Chondrocyte (in vitro differentiated cells): ENCODE measurements at regions not wholly inside any gene's neighbourhood (a gene's known extent, or its start where the extent isn't known, plus 50 kb on each side); places are given as distances from the start of the nearest gene placed in this dataset.

ENCODE experiments used
- DNase-seq: peaks from one replicate; pipeline ENCODE4 v3.0.0; 2021; ENCODE audit warnings: mixed read lengths, low spot score
- H3K27ac Mint-ChIP-seq: one replicate; pipeline ENCODE4 v1.8.0; 2021; ENCODE audit warnings: mild to moderate bottlenecking, moderate library complexity, mixed read lengths; ENCODE audit not compliant: unreplicated experiment
- H3K27me3 Mint-ChIP-seq: 2 replicates; pipeline ENCODE4 v1.8.0; 2021; ENCODE audit warnings: low read depth, mixed read lengths
- H3K36me3 Mint-ChIP-seq: 2 replicates; pipeline ENCODE4 v1.8.0; 2021; ENCODE audit warnings: low read depth, mixed read lengths
- H3K4me1 Mint-ChIP-seq: 2 replicates; pipeline ENCODE4 v1.8.0; 2021; ENCODE audit warnings: low read depth, mild to moderate bottlenecking, mixed read lengths
- H3K4me3 Mint-ChIP-seq: one replicate; pipeline ENCODE4 v1.8.0; 2021; ENCODE audit warnings: mild to moderate bottlenecking, moderate library complexity, mixed read lengths; ENCODE audit not compliant: unreplicated experiment
- H3K9me3 Mint-ChIP-seq: 2 replicates; pipeline ENCODE4 v1.8.0; 2021; ENCODE audit warnings: low read depth, mixed read lengths
- TF ChIP-seq, protein P1 (sequence below): fragments of 200-600 bp; sonication (generic); IDR thresholded peaks from 2 replicates; pipeline ENCODE4 v1.5.0; 2021; ENCODE audit warnings: antibody characterized with exemption, mild to moderate bottlenecking, moderate library complexity

DNA sequence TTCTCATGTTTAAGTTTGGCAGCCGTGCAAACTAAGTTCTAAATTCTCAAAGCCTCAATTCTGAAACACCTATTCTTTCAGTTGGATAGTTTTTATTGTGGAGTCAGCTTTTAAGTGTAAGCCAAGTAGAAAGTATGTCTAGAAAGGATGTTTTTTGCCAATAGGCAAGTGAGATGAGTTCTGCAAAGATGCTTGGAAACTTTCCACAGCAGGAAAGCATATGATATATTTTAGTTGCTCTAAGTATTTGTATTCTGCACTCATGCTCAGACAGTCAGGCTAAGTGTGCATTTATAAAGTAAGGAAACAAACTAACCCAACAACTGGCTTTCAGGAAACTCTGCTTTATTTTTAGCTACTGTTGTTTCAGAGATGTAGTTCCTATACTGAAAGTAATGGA is 67.3 kb upstream of the CDH18 start:
- H3K4me1 Mint-ChIP-seq, result no peaks in the 10 kb centered on the region
- DNase-seq, result no peak
- no peaks in the 10 kb centered on the region for H3K36me3 Mint-ChIP-seq
- TF ChIP-seq, protein P1, sequence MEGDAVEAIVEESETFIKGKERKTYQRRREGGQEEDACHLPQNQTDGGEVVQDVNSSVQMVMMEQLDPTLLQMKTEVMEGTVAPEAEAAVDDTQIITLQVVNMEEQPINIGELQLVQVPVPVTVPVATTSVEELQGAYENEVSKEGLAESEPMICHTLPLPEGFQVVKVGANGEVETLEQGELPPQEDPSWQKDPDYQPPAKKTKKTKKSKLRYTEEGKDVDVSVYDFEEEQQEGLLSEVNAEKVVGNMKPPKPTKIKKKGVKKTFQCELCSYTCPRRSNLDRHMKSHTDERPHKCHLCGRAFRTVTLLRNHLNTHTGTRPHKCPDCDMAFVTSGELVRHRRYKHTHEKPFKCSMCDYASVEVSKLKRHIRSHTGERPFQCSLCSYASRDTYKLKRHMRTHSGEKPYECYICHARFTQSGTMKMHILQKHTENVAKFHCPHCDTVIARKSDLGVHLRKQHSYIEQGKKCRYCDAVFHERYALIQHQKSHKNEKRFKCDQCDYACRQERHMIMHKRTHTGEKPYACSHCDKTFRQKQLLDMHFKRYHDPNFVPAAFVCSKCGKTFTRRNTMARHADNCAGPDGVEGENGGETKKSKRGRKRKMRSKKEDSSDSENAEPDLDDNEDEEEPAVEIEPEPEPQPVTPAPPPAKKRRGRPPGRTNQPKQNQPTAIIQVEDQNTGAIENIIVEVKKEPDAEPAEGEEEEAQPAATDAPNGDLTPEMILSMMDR, result no peak
- no peak overlapping the region for H3K27ac Mint-ChIP-seq
- H3K4me3 Mint-ChIP-seq, result no peak overlapping the region
- peaks cover 8% of the 10 kb centered on the region for H3K27me3 Mint-ChIP-seq
- H3K9me3 Mint-ChIP-seq, result peaks cover 7% of the 10 kb centered on the region

DNA sequence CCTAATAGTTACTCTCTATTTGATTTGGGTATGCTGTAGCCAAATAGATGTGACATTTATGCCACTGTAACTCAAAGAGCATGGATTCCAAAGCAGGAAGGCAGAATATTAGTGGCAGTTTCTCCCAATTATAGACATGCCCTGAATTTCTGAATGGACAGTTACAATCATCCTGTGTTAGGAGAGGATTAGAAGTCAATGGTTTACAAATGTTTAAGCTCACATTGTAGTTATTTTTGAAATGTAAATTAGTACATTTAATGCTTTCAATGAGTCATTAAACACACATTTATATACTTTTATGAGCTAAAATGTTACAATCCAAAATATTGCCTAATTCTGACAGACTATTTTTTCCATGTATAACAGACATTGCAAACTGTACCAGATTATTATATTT is 62.3 kb upstream of the CDH18 start:
- H3K4me1 Mint-ChIP-seq, result no peaks in the 10 kb centered on the region

DNA sequence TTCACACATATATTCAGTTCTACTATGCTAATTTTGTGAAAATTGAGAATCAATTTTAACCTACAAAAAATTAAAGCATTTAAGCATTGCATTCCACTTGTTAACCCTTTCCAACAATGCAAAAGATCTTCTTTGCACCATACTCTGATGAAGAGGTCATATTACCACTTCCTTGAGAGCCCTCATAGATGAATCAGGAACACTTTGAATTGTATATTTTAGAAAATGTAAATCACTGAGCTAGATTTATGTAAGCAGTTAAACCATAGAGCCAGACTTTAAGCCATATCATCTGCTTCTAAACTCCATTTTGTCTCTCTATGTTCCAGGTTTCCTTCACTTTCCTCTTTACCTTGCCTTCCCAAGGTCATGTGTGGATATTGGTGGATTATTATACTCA is 56.5 kb upstream of the CDH18 start:
- peaks cover 3% of the 10 kb centered on the region for H3K9me3 Mint-ChIP-seq
- TF ChIP-seq, protein P1, result no peak

More for the DNA sequence above, 62.3 kb upstream of the CDH18 start:
- Mint-ChIP-seq H3K36me3 (no peaks in the 10 kb centered on the region), H3K27ac (no peak overlapping the region), H3K9me3 (peaks cover 5% of the 10 kb centered on the region), H3K4me3 (no peak overlapping the region), H3K27me3 (peaks cover 5% of the 10 kb centered on the region)
- DNase-seq, result no peak
- TF ChIP-seq, protein P1, result no peak

DNA sequence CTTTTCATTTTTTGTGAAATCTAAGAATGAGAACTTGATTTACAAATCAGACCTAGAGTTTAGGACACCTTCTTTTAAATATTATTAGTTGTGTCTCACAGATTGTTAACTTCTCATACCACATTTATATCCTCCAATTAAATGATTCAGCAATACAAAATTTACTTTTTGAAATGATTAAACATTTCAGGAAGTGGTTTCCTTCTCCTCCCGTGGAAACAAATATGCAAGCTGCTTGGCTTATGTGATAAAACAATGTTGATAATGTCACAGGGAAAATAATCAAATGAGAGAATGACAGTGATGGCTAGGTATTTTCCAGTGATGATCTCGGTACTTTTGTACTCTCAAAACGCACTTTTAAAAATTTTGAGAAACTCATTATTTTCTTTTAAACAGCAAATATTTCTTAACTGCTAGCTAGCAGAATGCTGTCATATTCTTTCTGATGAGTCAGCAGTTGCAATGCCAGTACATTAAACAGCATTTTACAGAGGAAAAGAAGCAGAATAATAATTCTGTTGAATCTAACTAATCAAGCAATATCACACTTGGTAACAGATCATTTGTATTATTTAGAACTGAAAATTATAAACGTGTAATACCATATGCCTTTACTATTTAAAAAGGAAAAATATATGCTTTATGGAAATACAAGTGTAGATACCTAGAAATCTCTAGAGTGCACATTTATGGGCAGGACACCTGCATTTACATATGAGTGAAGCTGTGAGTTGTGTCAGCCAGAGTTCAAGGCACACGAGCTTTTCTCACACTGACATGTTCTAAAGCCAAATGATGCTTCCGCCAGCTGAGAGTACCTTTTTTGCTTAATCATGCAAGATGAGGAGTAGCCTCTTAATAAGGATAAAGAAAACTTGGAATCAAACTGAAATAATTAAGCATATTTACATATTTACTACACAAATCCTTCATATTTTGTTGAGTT is 53.6 kb upstream of the CDH18 start:
- no peak for DNase-seq
- H3K9me3 Mint-ChIP-seq, result peaks cover 14% of the 10 kb centered on the region

More for the DNA sequence above, 56.5 kb upstream of the CDH18 start:
- H3K27ac Mint-ChIP-seq, result no peak overlapping the region
- no peaks in the 10 kb centered on the region for H3K36me3 Mint-ChIP-seq
- H3K27me3 Mint-ChIP-seq, result peaks cover 7% of the 10 kb centered on the region
- no peak overlapping the region for H3K4me3 Mint-ChIP-seq
- no peak for DNase-seq
- H3K4me1 Mint-ChIP-seq, result no peaks in the 10 kb centered on the region

DNA sequence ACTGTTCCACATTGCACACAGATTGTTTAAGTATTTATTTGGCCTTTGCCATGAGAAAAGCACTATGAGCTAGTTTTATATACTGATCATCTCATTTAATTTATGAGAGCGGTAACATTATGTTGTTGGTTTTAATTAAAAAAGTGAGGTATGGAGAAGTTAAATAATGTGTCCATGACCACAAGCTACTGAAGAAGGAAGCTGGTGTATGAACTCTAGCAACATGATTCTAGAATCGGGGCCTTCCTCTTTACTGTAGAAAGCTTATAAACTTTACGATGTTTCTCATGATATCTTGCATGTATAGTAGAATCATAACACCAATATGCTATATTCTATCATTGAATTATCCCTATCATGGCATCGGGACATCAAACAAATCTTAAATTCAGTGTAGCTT is 52.9 kb upstream of the CDH18 start:
- Mint-ChIP-seq H3K36me3 (no peaks in the 10 kb centered on the region), H3K27me3 (peaks cover 2% of the 10 kb centered on the region), H3K4me3 (no peak overlapping the region), H3K27ac (no peak overlapping the region), H3K4me1 (no peaks in the 10 kb centered on the region), H3K9me3 (peaks cover 14% of the 10 kb centered on the region)
- TF ChIP-seq, protein P1, result no peak
- DNase-seq, result no peak

More for the DNA sequence above, 53.6 kb upstream of the CDH18 start:
- no peak overlapping the region for H3K27ac Mint-ChIP-seq
- H3K36me3 Mint-ChIP-seq, result no peaks in the 10 kb centered on the region
- H3K4me3 Mint-ChIP-seq, result no peak overlapping the region
- TF ChIP-seq, protein P1, result no peak
- no peaks in the 10 kb centered on the region for H3K4me1 Mint-ChIP-seq
- H3K27me3 Mint-ChIP-seq, result peaks cover 4% of the 10 kb centered on the region
